ENCODE measurements at regions not wholly inside any gene's neighbourhood (a gene's known extent, or its start where the extent isn't known, plus 50 kb on each side); places are given as distances from the start of the nearest gene placed in this dataset.

DNA sequence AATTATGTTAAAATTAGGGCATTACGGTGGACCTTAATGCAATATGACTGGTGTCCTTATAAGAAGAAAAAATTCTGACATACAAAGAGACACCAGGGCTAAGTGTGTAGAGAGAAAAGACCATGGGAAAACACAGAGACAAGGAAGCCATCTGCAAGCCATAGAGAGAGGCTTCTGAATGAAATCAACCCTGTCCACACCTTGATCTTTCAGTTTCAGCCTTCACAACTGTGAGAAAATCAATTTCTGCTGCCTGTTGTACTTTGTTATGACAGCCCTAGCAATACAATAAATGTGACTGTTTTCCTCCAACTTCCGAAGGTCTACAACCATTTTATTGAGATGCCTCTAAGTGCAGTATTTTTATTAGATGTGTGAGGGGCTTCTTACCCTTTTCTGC, 1407.2 kb downstream of the MRPL39 start:
- ATAC-seq (ENCODE audit: insufficient read depth, low read depth) (no peak), DNase-seq (no peak)
- H4K20me1 ChIP-seq (ENCODE audit: insufficient read depth, low read length), result no peaks in the 10 kb centered on the region
- no peak overlapping the region for H3K9ac ChIP-seq (ENCODE audit: low read depth, low read length)
- H3K9me3 ChIP-seq (ENCODE audit: insufficient read depth, low read length, severe bottlenecking), result no peaks in the 10 kb centered on the region
- no peak overlapping the region for H3K4me2 ChIP-seq (ENCODE audit: insufficient read depth, low read length)
- no peak overlapping the region for H2AFZ ChIP-seq (ENCODE audit: low read depth, low read length)
- no peaks in the 10 kb centered on the region for H3K4me1 ChIP-seq (ENCODE audit: insufficient read depth, low read length)
- H3K79me2 ChIP-seq (ENCODE audit: insufficient read depth, low read length), result no peaks in the 10 kb centered on the region
- H3K27ac ChIP-seq (ENCODE audit: low read length), result no peak overlapping the region
- H3K27me3 ChIP-seq (ENCODE audit: insufficient read depth, low read length, poor library complexity), result no peaks in the 10 kb centered on the region
- no peaks in the 10 kb centered on the region for H3K36me3 ChIP-seq (ENCODE audit: insufficient read depth, low read length)
- no peak overlapping the region for H3K4me3 ChIP-seq (ENCODE audit: low read depth in 1 of 2, low read length in 2 of 2)
- TF ChIP-seq CTCF (IDR thresholded peaks at IDR 0.05; ENCODE audit: borderline replicate concordance, extremely low read depth, low read length, poor library complexity, severe bottlenecking) (no peak), EZH2 (IDR thresholded peaks at IDR 0.05; ENCODE audit: borderline replicate concordance, low read depth, low read length, severe bottlenecking) (no peak)

GRCh38 chr21:24197923-24198322, 1409.4 kb downstream of the MRPL39 start:
- Histone ChIP-seq H3K9me3 (ENCODE audit: insufficient read depth, low read length, severe bottlenecking) (no peaks in the 10 kb centered on the region), H4K20me1 (ENCODE audit: insufficient read depth, low read length) (no peaks in the 10 kb centered on the region)
- no peak for DNase-seq

DNA sequence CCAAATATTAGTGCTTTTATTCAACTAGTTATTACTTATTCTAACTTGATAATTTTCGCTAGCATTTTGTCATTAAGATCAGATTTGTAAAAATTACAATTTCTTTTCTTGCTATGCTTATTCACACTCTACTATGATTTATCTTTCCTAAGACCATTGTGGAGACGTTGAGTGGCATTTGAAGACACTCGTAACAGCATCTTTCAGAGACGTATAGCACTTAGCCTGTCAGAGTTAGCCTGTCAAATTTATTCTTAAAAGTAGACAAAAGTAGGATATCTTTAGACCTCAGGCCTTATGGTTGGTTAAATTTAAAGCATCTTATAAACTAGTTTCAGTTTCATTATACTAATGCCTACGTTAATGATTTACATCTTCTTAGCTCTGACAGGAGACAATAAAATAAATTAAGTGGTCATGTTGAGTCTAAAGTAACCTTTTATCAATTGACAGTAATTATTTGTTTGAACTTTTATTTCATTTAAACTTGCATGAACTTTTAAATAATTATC, 1410.1 kb downstream of the MRPL39 start:
- Histone ChIP-seq H3K4me3 (ENCODE audit: low read depth in 1 of 2, low read length in 2 of 2) (no peak overlapping the region), H3K4me1 (ENCODE audit: insufficient read depth, low read length) (no peaks in the 10 kb centered on the region), H3K79me2 (ENCODE audit: insufficient read depth, low read length) (no peaks in the 10 kb centered on the region), H3K9ac (ENCODE audit: low read depth, low read length) (no peak overlapping the region), H3K9me3 (ENCODE audit: insufficient read depth, low read length, severe bottlenecking) (no peaks in the 10 kb centered on the region), H4K20me1 (ENCODE audit: insufficient read depth, low read length) (no peaks in the 10 kb centered on the region), H3K27me3 (ENCODE audit: insufficient read depth, low read length, poor library complexity) (no peaks in the 10 kb centered on the region), H3K27ac (ENCODE audit: low read length) (no peak overlapping the region), H2AFZ (ENCODE audit: low read depth, low read length) (no peak overlapping the region), H3K4me2 (ENCODE audit: insufficient read depth, low read length) (no peak overlapping the region), H3K36me3 (ENCODE audit: insufficient read depth, low read length) (no peaks in the 10 kb centered on the region)
- no peak for ATAC-seq (ENCODE audit: insufficient read depth, low read depth)
- TF ChIP-seq EZH2 (IDR thresholded peaks at IDR 0.05; ENCODE audit: borderline replicate concordance, low read depth, low read length, severe bottlenecking) (no peak), CTCF (IDR thresholded peaks at IDR 0.05; ENCODE audit: borderline replicate concordance, extremely low read depth, low read length, poor library complexity, severe bottlenecking) (no peak)
- DNase-seq, result no peak

More at GRCh38 chr21:24197923-24198322, 1409.4 kb downstream of the MRPL39 start:
- no peak for ATAC-seq (ENCODE audit: insufficient read depth, low read depth)
- no peak overlapping the region for H3K4me2 ChIP-seq (ENCODE audit: insufficient read depth, low read length)
- H3K79me2 ChIP-seq (ENCODE audit: insufficient read depth, low read length), result no peaks in the 10 kb centered on the region
- no peaks in the 10 kb centered on the region for H3K4me1 ChIP-seq (ENCODE audit: insufficient read depth, low read length)
- H3K36me3 ChIP-seq (ENCODE audit: insufficient read depth, low read length), result no peaks in the 10 kb centered on the region
- no peak for TF ChIP-seq CTCF (IDR thresholded peaks at IDR 0.05; ENCODE audit: borderline replicate concordance, extremely low read depth, low read length, poor library complexity, severe bottlenecking)
- no peak for TF ChIP-seq EZH2 (IDR thresholded peaks at IDR 0.05; ENCODE audit: borderline replicate concordance, low read depth, low read length, severe bottlenecking)
- H3K27me3 ChIP-seq (ENCODE audit: insufficient read depth, low read length, poor library complexity), result no peaks in the 10 kb centered on the region
- H2AFZ ChIP-seq (ENCODE audit: low read depth, low read length), result no peak overlapping the region
- no peak overlapping the region for H3K9ac ChIP-seq (ENCODE audit: low read depth, low read length)
- H3K27ac ChIP-seq (ENCODE audit: low read length), result no peak overlapping the region
- no peak overlapping the region for H3K4me3 ChIP-seq (ENCODE audit: low read depth in 1 of 2, low read length in 2 of 2)

DNA sequence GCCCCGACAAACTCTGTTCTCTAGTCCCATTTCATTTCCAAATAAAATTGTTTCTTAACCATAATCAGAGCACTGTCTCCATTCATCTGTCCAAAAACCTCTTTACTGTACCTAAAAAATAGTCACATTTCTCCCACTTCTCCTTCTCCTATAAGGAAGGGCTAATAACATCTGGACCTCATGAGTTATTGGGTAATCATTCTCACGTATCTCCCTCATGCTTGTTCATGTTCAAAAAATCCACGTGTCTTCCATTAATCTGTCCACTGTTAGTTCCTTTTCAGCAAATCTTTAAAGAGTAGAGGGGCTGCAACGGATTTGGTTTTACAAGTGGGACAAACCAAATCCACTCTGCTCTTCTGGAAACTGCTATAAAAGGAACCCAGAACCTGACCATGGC, 1418.8 kb downstream of the MRPL39 start:
- H3K36me3 ChIP-seq (ENCODE audit: insufficient read depth, low read length), result no peaks in the 10 kb centered on the region
- no peak overlapping the region for H3K4me2 ChIP-seq (ENCODE audit: insufficient read depth, low read length)
- DNase-seq (no peak), ATAC-seq (ENCODE audit: insufficient read depth, low read depth) (no peak)
- H3K9me3 ChIP-seq (ENCODE audit: insufficient read depth, low read length, severe bottlenecking), result no peaks in the 10 kb centered on the region
- H2AFZ ChIP-seq (ENCODE audit: low read depth, low read length), result no peak overlapping the region
- no peak overlapping the region for H3K9ac ChIP-seq (ENCODE audit: low read depth, low read length)
- no peak overlapping the region for H3K27ac ChIP-seq (ENCODE audit: low read length)
- no peaks in the 10 kb centered on the region for H3K27me3 ChIP-seq (ENCODE audit: insufficient read depth, low read length, poor library complexity)
- no peak overlapping the region for H3K4me3 ChIP-seq (ENCODE audit: low read depth in 1 of 2, low read length in 2 of 2)
- H3K79me2 ChIP-seq (ENCODE audit: insufficient read depth, low read length), result no peaks in the 10 kb centered on the region
- TF ChIP-seq CTCF (IDR thresholded peaks at IDR 0.05; ENCODE audit: borderline replicate concordance, extremely low read depth, low read length, poor library complexity, severe bottlenecking) (no peak), EZH2 (IDR thresholded peaks at IDR 0.05; ENCODE audit: borderline replicate concordance, low read depth, low read length, severe bottlenecking) (no peak)
- H4K20me1 ChIP-seq (ENCODE audit: insufficient read depth, low read length), result no peaks in the 10 kb centered on the region
- H3K4me1 ChIP-seq (ENCODE audit: insufficient read depth, low read length), result no peaks in the 10 kb centered on the region

Measured in DND-41 (cell line).